Hippocampal formation (tissue), 2 donors: ENCODE measurements at regions not wholly inside any gene's neighbourhood (a gene's known extent, or its start where the extent isn't known, plus 50 kb on each side); places are given as distances from the start of the nearest gene placed in this dataset.
"Not testable (repeated sequence)": the region's sequence is repeated elsewhere in the genome, so short reads cannot be mapped to it uniquely, and the experiment has no call there.

Source experiments
- DNase-seq, 2 donors: peaks; one replicate each; lab custom pipeline; 2025; lab: John Stamatoyannopoulos, UW

GRCh38 chr3:81861593-81861992 is 100.1 kb upstream of the GBE1 start:
- no peak for DNase-seq

GRCh38 chr3:81859524-81859923 is 98.1 kb upstream of the GBE1 start:
- no peak for DNase-seq

- DNase-seq, result no peak
Observed at GRCh38 chr3:81853431-81853830, 92.0 kb upstream of the GBE1 start.

GRCh38 chr3:81851176-81851575 is 89.7 kb upstream of the GBE1 start:
- DNase-seq, result no peak

- DNase-seq, result no peak
Observed at GRCh38 chr3:81846988-81847387, 85.5 kb upstream of the GBE1 start.

GRCh38 chr3:81841540-81841939 is 80.1 kb upstream of the GBE1 start:
- no peak for DNase-seq

GRCh38 chr3:81839504-81840094 is 78.2 kb upstream of the GBE1 start:
- no peak for DNase-seq

- DNase-seq, result no peak
Observed at GRCh38 chr3:81838457-81838856, 77.0 kb upstream of the GBE1 start.

- no peak for DNase-seq
Observed at GRCh38 chr3:81837071-81837593, 75.7 kb upstream of the GBE1 start.

GRCh38 chr3:81829937-81830336 is 68.5 kb upstream of the GBE1 start:
- DNase-seq, result no peak

GRCh38 chr3:81829272-81829671 is 67.8 kb upstream of the GBE1 start:
- DNase-seq, result not testable (repeated sequence)

- peak in 1 of 2 donors; percentile 8 for DNase-seq
Observed at GRCh38 chr3:81823882-81824395, 62.5 kb upstream of the GBE1 start.

GRCh38 chr3:81823086-81823485 is 61.6 kb upstream of the GBE1 start:
- DNase-seq, result no peak

GRCh38 chr3:81816473-81817250 is 55.2 kb upstream of the GBE1 start:
- DNase-seq, result no peak

- DNase-seq, result not testable (repeated sequence)
Observed at GRCh38 chr3:81812098-81812497, 50.7 kb upstream of the GBE1 start.
